ENCODE measurements at regions not wholly inside any gene's neighbourhood (a gene's known extent, or its start where the extent isn't known, plus 50 kb on each side); places are given as distances from the start of the nearest gene placed in this dataset.

GRCh38 chr4:22336822-22337221 is 179.0 kb downstream of the ADGRA3 start:
- DNase-seq (ENCODE audit: low read depth, low spot score): no peak
- H3K4me3 ChIP-seq (ENCODE audit: low read length): no peak overlapping the region

- no peak overlapping the region for H3K4me3 ChIP-seq (ENCODE audit: low read length)
- DNase-seq (ENCODE audit: low read depth, low spot score): no peak
Measured at GRCh38 chr4:22334155-22334554, 181.7 kb downstream of the ADGRA3 start.

GRCh38 chr4:22324422-22324821 is 191.4 kb downstream of the ADGRA3 start:
- DNase-seq (ENCODE audit: low read depth, low spot score): no peak
- no peak overlapping the region for H3K4me3 ChIP-seq (ENCODE audit: low read length)

- DNase-seq (ENCODE audit: low read depth, low spot score): no peak
- no peak overlapping the region for H3K4me3 ChIP-seq (ENCODE audit: low read length)
Measured at GRCh38 chr4:22323691-22324090, 192.2 kb downstream of the ADGRA3 start.

GRCh38 chr4:22322996-22323395 is 192.9 kb downstream of the ADGRA3 start:
- no peak for DNase-seq (ENCODE audit: low read depth, low spot score)
- no peak overlapping the region for H3K4me3 ChIP-seq (ENCODE audit: low read length)

GRCh38 chr4:22315628-22316027 is 200.2 kb downstream of the ADGRA3 start:
- no peak for DNase-seq (ENCODE audit: low read depth, low spot score)

GRCh38 chr4:22313976-22314375 is 201.9 kb downstream of the ADGRA3 start:
- no peak overlapping the region for H3K4me3 ChIP-seq (ENCODE audit: low read length)
- DNase-seq (ENCODE audit: low read depth, low spot score): no peak

More at GRCh38 chr4:22315628-22316027, 200.2 kb downstream of the ADGRA3 start:
- no peak overlapping the region for H3K4me3 ChIP-seq (ENCODE audit: low read length)

GRCh38 chr4:22312113-22312512 is 203.8 kb downstream of the ADGRA3 start:
- no peak overlapping the region for H3K4me3 ChIP-seq (ENCODE audit: low read length)
- no peak for DNase-seq (ENCODE audit: low read depth, low spot score)

- H3K4me3 ChIP-seq (ENCODE audit: low read length): no peak overlapping the region
- DNase-seq (ENCODE audit: low read depth, low spot score): no peak
Measured at GRCh38 chr4:22301253-22301652, 214.6 kb downstream of the ADGRA3 start.

- DNase-seq (ENCODE audit: low read depth, low spot score): no peak
- H3K4me3 ChIP-seq (ENCODE audit: low read length): no peak overlapping the region
Measured at GRCh38 chr4:22299678-22300077, 216.2 kb downstream of the ADGRA3 start.

GRCh38 chr4:22287631-22288030 is 228.2 kb downstream of the ADGRA3 start:
- no peak overlapping the region for H3K4me3 ChIP-seq (ENCODE audit: low read length)
- no peak for DNase-seq (ENCODE audit: low read depth, low spot score)

GRCh38 chr4:22268350-22269025 is 247.4 kb downstream of the ADGRA3 start:
- DNase-seq (ENCODE audit: low read depth, low spot score): no peak
- no peak overlapping the region for H3K4me3 ChIP-seq (ENCODE audit: low read length)

GRCh38 chr4:22264261-22264660 is 251.6 kb downstream of the ADGRA3 start:
- DNase-seq (ENCODE audit: low read depth, low spot score): no peak
- no peak overlapping the region for H3K4me3 ChIP-seq (ENCODE audit: low read length)

GRCh38 chr4:22253431-22253830 is 262.4 kb downstream of the ADGRA3 start:
- no peak overlapping the region for H3K4me3 ChIP-seq (ENCODE audit: low read length)
- DNase-seq (ENCODE audit: low read depth, low spot score): no peak

- DNase-seq (ENCODE audit: low read depth, low spot score): no peak
- no peak overlapping the region for H3K4me3 ChIP-seq (ENCODE audit: low read length)
Measured at GRCh38 chr4:22246847-22247246, 269.0 kb downstream of the ADGRA3 start.

- no peak overlapping the region for H3K4me3 ChIP-seq (ENCODE audit: low read length)
- DNase-seq (ENCODE audit: low read depth, low spot score): no peak
Measured at GRCh38 chr4:22245294-22245693, 270.6 kb downstream of the ADGRA3 start.

GRCh38 chr4:22241415-22241814 is 274.5 kb downstream of the ADGRA3 start:
- no peak overlapping the region for H3K4me3 ChIP-seq (ENCODE audit: low read length)
- DNase-seq (ENCODE audit: low read depth, low spot score): no peak

GRCh38 chr4:22240814-22241213 is 275.1 kb downstream of the ADGRA3 start:
- no peak overlapping the region for H3K4me3 ChIP-seq (ENCODE audit: low read length)

GRCh38 chr4:22238742-22239141 is 277.1 kb downstream of the ADGRA3 start:
- no peak overlapping the region for H3K4me3 ChIP-seq (ENCODE audit: low read length)
- DNase-seq (ENCODE audit: low read depth, low spot score): no peak

More at GRCh38 chr4:22240814-22241213, 275.1 kb downstream of the ADGRA3 start:
- no peak for DNase-seq (ENCODE audit: low read depth, low spot score)

- no peak for DNase-seq (ENCODE audit: low read depth, low spot score)
- no peak overlapping the region for H3K4me3 ChIP-seq (ENCODE audit: low read length)
Measured at GRCh38 chr4:22237846-22238494, 277.9 kb downstream of the ADGRA3 start.
